K562 (cell line): ENCODE measurements at regions not wholly inside any gene's neighbourhood (a gene's known extent, or its start where the extent isn't known, plus 50 kb on each side); places are given as distances from the start of the nearest gene placed in this dataset.

Source experiments
- ATAC-seq: fragments of 200-7000 bp; cut with Tn5 transposase; 3 replicates; pipeline ENCODE4 v1.9.1; 2020; ENCODE audit warnings: moderate library complexity
- BruUV-seq: library from RNA; stranded (reverse); fragments of 400-500 nt; replicated peaks from 2 replicates; lab custom pipeline; 2021; lab: Mats Ljungman, UMichigan
- CTCF ChIA-PET: fragments of 300-600 bp; formaldehyde crosslinking; extraction: SDS; loops from one replicate; lab custom pipeline; 2021; ENCODE audit warnings: low intra/inter-chr PET ratio; lab: Yijun Ruan, JAX
- POLR2A ChIA-PET: fragments of 300-600, 350-650 bp; sonication (Branson Sonifier 250); formaldehyde crosslinking; extraction: SDS; loops from one replicate; lab custom pipeline; 2021; ENCODE audit warnings: antibody characterized with exemption, inconsistent platforms; lab: Yijun Ruan, JAX
- DNase-seq, 4 experiments: peaks; one replicate each; pipeline versions ENCODE4 v3.0.0 to v3.0.0-alpha.2; 2011 to 2018; ENCODE audit warnings: low spot score in 3 of 4, mixed read lengths in 3 of 4; ENCODE audit errors: extremely low read depth in 1 of 4
- FAIRE-seq: peaks from 2 replicates; lab custom pipeline; 2011; peaks lifted over from hg19 to GRCh38; lab: Jason Lieb, UNC
- H2AFZ ChIP-seq: 2 replicates; pipeline ENCODE4 v1.6.0; 2011; ENCODE audit warnings: low read depth, low read length, control low read depth, inconsistent platforms
- H3K27ac ChIP-seq: fragments of 200-600 bp; 3 replicates; pipeline ENCODE4 v1.8.0; 2011; ENCODE audit warnings: low read depth, mild to moderate bottlenecking, control low read depth, inconsistent platforms, low read length, moderate library complexity, mixed read lengths; ENCODE audit errors: extremely low read depth
- H3K27me3 ChIP-seq, 2 experiments: fragments of 300-600 bp in 1 of 2; 2 replicates in 1 of 2; 3 replicates in 1 of 2; pipeline versions ENCODE4 v1.6.0 to v1.8.0; 2011; ENCODE audit warnings: inconsistent platforms in 2 of 2, low read length in 2 of 2, mild to moderate bottlenecking in 1 of 2, mixed read lengths in 1 of 2, moderate library complexity in 1 of 2; ENCODE audit not compliant: control insufficient read depth in 2 of 2, insufficient read depth in 2 of 2
- H3K36me3 ChIP-seq: fragments of 300-600 bp; 3 replicates; pipeline ENCODE4 v1.8.0; 2011; ENCODE audit warnings: mild to moderate bottlenecking, low read length, inconsistent platforms; ENCODE audit not compliant: control insufficient read depth, insufficient read depth
- H3K4me1 ChIP-seq, 2 experiments: fragments of 200-600 bp in 1 of 2; replicated peaks in 1 of 2; 2 replicates in 1 of 2; 3 replicates in 1 of 2; pipeline versions ENCODE4 v1.5.1 to v1.8.0; 2011; ENCODE audit warnings: inconsistent platforms in 2 of 2, low read length in 2 of 2, mild to moderate bottlenecking in 1 of 2, mixed read lengths in 1 of 2, moderate library complexity in 1 of 2; ENCODE audit not compliant: control insufficient read depth in 2 of 2, insufficient read depth in 2 of 2
- H3K4me2 ChIP-seq: 2 replicates; pipeline ENCODE4 v1.6.1; 2011; ENCODE audit warnings: low read length, control low read depth, inconsistent platforms, mixed read lengths; ENCODE audit not compliant: insufficient read depth
- H3K4me3 ChIP-seq: fragments of 200-600 bp; sonication (generic), shearing (Covaris generic); 2 replicates; pipeline ENCODE4 v1.5.1; 2016; ENCODE audit warnings: control low read depth, inconsistent platforms
- H3K79me2 ChIP-seq: fragments of 200-600 bp; 3 replicates; pipeline ENCODE4 v1.8.0; 2011; ENCODE audit warnings: low read length, inconsistent platforms; ENCODE audit not compliant: control insufficient read depth, insufficient read depth
- H3K9ac ChIP-seq, 2 experiments: 2 replicates each; pipeline versions ENCODE4 v1.6.0 to v1.6.1; 2011; ENCODE audit warnings: low read depth in 2 of 2, low read length in 2 of 2, control low read depth in 1 of 2, inconsistent platforms in 1 of 2, mild to moderate bottlenecking in 1 of 2, mixed read lengths in 1 of 2; ENCODE audit not compliant: insufficient read depth in 1 of 2
- H3K9me1 ChIP-seq: one replicate; pipeline ENCODE4 v1.6.0; 2011; ENCODE audit warnings: inconsistent platforms, mild to moderate bottlenecking, low read length, moderate library complexity; ENCODE audit not compliant: control insufficient read depth, insufficient read depth
- H3K9me3 ChIP-seq: replicated peaks from 2 replicates; pipeline ENCODE4 v1.5.1; 2011; ENCODE audit warnings: low read depth, low read length, inconsistent platforms; ENCODE audit not compliant: control insufficient read depth, insufficient read depth
- H4K20me1 ChIP-seq: replicated peaks from 2 replicates; pipeline ENCODE4 v1.6.1; 2011; ENCODE audit warnings: low read length, inconsistent platforms, mixed read lengths; ENCODE audit not compliant: control insufficient read depth, insufficient read depth
- EWSR1 ChIP-seq: fragments of 450-650 bp; IDR thresholded peaks from 2 replicates; pipeline ENCODE4 v1.6.1; 2018; ENCODE audit warnings: borderline replicate concordance, mild to moderate bottlenecking, low read depth, moderate library complexity; ENCODE audit not compliant: partially characterized antibody
- FOS ChIP-seq: IDR thresholded peaks from 3 replicates; pipeline ENCODE4 v1.6.1; 2011; ENCODE audit not compliant: insufficient read length; ENCODE audit errors: extremely low read depth
- KLF10 ChIP-seq: fragments of 250-450 bp; sonication (Bioruptor Pico); IDR thresholded peaks from 2 replicates; pipeline ENCODE4 v1.6.1; 2021; ENCODE audit warnings: matching md5 sums
- KLF13 ChIP-seq: fragments of 450-650 bp; IDR thresholded peaks from 2 replicates; pipeline ENCODE4 v1.6.1; 2016; ENCODE audit warnings: missing genetic modification characterization, low read depth, mild to moderate bottlenecking, missing compliant biosample characterization, moderate library complexity, borderline replicate concordance
- NRF1 ChIP-seq, 2 experiments: fragments of 450-650 bp; IDR thresholded peaks in 1 of 2; conservative IDR thresholded peaks in 1 of 2; 2 replicates each; pipeline ENCODE4 v1.6.1; 2014; ENCODE audit warnings: mild to moderate bottlenecking in 2 of 2
- SMAD3 ChIP-seq: fragments of 450-650 bp; formaldehyde crosslinking; conservative IDR thresholded peaks from 2 replicates; pipeline ENCODE4 v1.4.0; 2020; ENCODE audit warnings: mild to moderate bottlenecking
- TAF7 ChIP-seq: fragments of 450-650 bp; IDR thresholded peaks from 2 replicates; pipeline ENCODE4 v1.6.1; 2016; ENCODE audit warnings: missing genetic modification characterization, missing compliant biosample characterization
- ZFP1 ChIP-seq: fragments of 450-650 bp; formaldehyde crosslinking; IDR thresholded peaks from 2 replicates; pipeline ENCODE4 v1.4.0; 2020; ENCODE audit warnings: mild to moderate bottlenecking, mixed read lengths
- ZNF140 ChIP-seq: fragments of 250-450 bp; sonication (Bioruptor Pico); IDR thresholded peaks from 2 replicates; pipeline ENCODE4 v1.8.0; 2021; ENCODE audit warnings: moderate library complexity, mild to moderate bottlenecking, inconsistent platforms
- ZNF263 ChIP-seq: sonication (generic); formaldehyde crosslinking; IDR thresholded peaks from 2 replicates; pipeline ENCODE4 v1.8.0; 2022; ENCODE audit warnings: mild to moderate bottlenecking, missing genetic modification reagents, borderline replicate concordance
- ZNF316 ChIP-seq: fragments of 450-650 bp; IDR thresholded peaks from 2 replicates; pipeline ENCODE4 v1.6.1; 2016
- WGBS: fragments of 100-300 bp; shearing (Covaris generic); methylation state at CpG from one replicate; pipeline ENCODE4 v1.1.6; 2016; ENCODE audit warnings: low coverage, mixed read lengths; ENCODE audit not compliant: insufficient coverage; ENCODE audit errors: missing lambda C conversion rate; 5-methylcytosine and 5-hydroxymethylcytosine counted together
- in situ Hi-C: fragments of 300-500 bp; cut with MboI; formaldehyde crosslinking; loops from 4 replicates; pipeline ENCODE4 v1.15.0; 2018; ENCODE audit warnings: inconsistent platforms, mixed read lengths
- intact Hi-C: fragments of 100-400 bp; cut with micrococcal nuclease; formaldehyde crosslinking; loops from 2 replicates; pipeline ENCODE4 v1.14.2; 2022
- TF ChIP-seq, protein P1 (sequence below): fragments of 450-650 bp; IDR thresholded peaks from 2 replicates; pipeline ENCODE4 v1.6.1; 2014; ENCODE audit warnings: low read depth, mild to moderate bottlenecking, moderate library complexity, borderline replicate concordance

DNA sequence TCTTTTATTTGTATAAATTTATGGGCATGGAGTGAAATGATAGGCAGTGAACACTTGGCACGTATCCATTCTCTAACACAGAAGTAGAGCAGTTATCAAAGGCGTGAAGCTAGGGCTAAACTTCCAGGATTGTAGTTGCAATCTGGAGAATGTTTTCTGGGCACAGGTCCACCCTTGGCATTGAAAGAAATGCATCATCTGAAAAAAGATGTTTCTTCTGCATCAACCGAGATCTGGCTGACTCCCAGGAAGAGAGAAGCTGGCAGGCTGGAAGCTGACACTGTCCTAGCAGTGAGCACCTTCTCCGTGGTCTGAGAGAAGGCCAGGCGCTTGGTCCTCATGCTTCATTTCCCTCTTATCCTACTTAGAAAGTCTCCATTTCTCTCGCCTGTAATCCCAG, 600.0 kb downstream of the BRD1 start:
- no peaks in the 10 kb centered on the region for H3K36me3 ChIP-seq
- H2AFZ ChIP-seq = no peak overlapping the region
- TF ChIP-seq FOS = no peak
- no peak for TF ChIP-seq ZNF263 (CRISPR knock-in tag)
- TF ChIP-seq EWSR1 = no peak
- no peak for TF ChIP-seq ZNF316
- no peak for TF ChIP-seq TAF7 (tag)
- TF ChIP-seq KLF10 = no peak
- no peak for TF ChIP-seq NRF1 (conservative IDR thresholded peaks at IDR 0.05 in 1 of 2, IDR thresholded peaks at IDR 0.05 in 1 of 2)
- TF ChIP-seq, protein P1, sequence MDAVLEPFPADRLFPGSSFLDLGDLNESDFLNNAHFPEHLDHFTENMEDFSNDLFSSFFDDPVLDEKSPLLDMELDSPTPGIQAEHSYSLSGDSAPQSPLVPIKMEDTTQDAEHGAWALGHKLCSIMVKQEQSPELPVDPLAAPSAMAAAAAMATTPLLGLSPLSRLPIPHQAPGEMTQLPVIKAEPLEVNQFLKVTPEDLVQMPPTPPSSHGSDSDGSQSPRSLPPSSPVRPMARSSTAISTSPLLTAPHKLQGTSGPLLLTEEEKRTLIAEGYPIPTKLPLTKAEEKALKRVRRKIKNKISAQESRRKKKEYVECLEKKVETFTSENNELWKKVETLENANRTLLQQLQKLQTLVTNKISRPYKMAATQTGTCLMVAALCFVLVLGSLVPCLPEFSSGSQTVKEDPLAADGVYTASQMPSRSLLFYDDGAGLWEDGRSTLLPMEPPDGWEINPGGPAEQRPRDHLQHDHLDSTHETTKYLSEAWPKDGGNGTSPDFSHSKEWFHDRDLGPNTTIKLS = no peak
- TF ChIP-seq ZFP1 (CRISPR knock-in tag) = no peak
- no peak for TF ChIP-seq KLF13
- no peak for TF ChIP-seq SMAD3
- no peak for TF ChIP-seq ZNF140 (CRISPR knock-in tag)
- POLR2A ChIA-PET = interaction anchor here (0.6 kb wide), 1 partner anchor 12 kb away, joined by 4 read pairs; no protein-coding TSS in a partner anchor
- H3K4me3 ChIP-seq = no peak overlapping the region
- no TSS peak for BruUV-seq
- H3K9me1 ChIP-seq = no peaks in the 10 kb centered on the region
- ATAC-seq (no peak), DNase-seq (no peak), FAIRE-seq (no peak)
- no peaks in the 10 kb centered on the region for H3K9me3 ChIP-seq
- H3K9ac ChIP-seq = no peak overlapping the region
- in situ Hi-C loops (no loop called here), intact Hi-C loops (no loop called here)
- no peak overlapping the region for H3K4me2 ChIP-seq
- no peaks in the 10 kb centered on the region for H3K4me1 ChIP-seq
- CTCF ChIA-PET = interaction anchor here (0.6 to 0.7 kb wide), 2 partner anchors 9 to 15 kb away, joined by 3 to 4 read pairs; no protein-coding TSS in a partner anchor
- H3K27me3 ChIP-seq = no peaks in the 10 kb centered on the region; a peak in 1 of 5 replicates
- no peaks in the 10 kb centered on the region for H3K79me2 ChIP-seq
- WGBS = 0% methylated on average over 2 of the region's 6 CpGs
- no peaks in the 10 kb centered on the region for H4K20me1 ChIP-seq
- H3K27ac ChIP-seq = no peak overlapping the region
